HepG2 (cell line): ENCODE measurements at regions not wholly inside any gene's neighbourhood (a gene's known extent, or its start where the extent isn't known, plus 50 kb on each side); places are given as distances from the start of the nearest gene placed in this dataset.

Experiments used
- RXRB ChIP-seq: IDR thresholded peaks from 2 replicates; pipeline ENCODE4 v1.6.1; 2016; ENCODE audit warnings: borderline replicate concordance, missing genetic modification reagents, missing compliant biosample characterization
- THYN1 ChIP-seq: sonication (generic); formaldehyde crosslinking; IDR thresholded peaks from 2 replicates; pipeline ENCODE4 v1.8.1; 2023; ENCODE audit warnings: low read depth, mild to moderate bottlenecking, moderate library complexity, missing genetic modification reagents, borderline replicate concordance
- TF ChIP-seq, protein P1 (sequence below): sonication (generic); formaldehyde crosslinking; IDR thresholded peaks from 2 replicates; pipeline ENCODE4 v1.5.0; 2020; ENCODE audit warnings: mild to moderate bottlenecking, missing genetic modification reagents, borderline replicate concordance
- TF ChIP-seq, protein P2 (sequence below): sonication (generic); IDR thresholded peaks from 2 replicates; pipeline ENCODE4 v1.6.1; 2016; ENCODE audit warnings: low read depth, borderline replicate concordance
- TF ChIP-seq, protein P3 (sequence below): sonication (generic); formaldehyde crosslinking; IDR thresholded peaks from 2 replicates; pipeline ENCODE4 v1.5.1; 2020; ENCODE audit warnings: mild to moderate bottlenecking, missing genetic modification reagents, moderate library complexity

DNA sequence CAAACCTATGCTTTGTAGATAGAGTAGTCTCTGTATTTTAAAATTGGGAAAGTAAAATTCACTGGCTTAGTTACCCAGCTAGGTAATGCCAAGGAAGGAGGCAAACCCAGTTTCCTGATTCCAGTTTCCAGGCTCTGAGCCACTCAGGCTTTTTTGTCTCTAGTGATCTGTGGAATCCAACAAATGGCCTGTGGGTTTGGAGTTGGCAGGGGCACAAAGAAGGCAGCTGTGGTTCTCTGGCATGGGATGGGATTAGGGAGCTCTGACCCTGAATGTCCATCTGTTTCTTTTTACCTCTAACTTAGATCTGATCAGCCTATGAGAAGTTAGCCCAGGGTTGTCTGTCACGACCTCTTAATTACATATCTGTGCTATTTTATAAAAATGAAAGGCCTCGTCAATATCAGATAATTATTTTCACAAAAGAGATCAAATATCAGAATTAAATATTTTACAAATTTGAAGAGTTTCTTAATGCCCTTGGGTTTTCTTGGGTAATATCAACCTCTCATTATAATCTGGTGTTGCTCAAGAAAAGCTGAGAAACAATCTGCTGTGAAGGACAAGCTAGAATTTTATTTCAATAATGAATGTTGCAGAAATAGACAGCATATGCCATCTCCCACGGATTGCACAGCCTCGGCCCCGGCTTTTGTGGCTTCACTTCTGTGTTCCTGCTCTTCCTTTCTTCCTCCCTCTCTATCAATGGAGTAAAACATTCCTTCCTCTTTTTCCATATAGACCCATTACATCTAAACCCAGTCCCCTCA lies 63.7 kb upstream of the DAZL start (continued):
- TF ChIP-seq, protein P1, sequence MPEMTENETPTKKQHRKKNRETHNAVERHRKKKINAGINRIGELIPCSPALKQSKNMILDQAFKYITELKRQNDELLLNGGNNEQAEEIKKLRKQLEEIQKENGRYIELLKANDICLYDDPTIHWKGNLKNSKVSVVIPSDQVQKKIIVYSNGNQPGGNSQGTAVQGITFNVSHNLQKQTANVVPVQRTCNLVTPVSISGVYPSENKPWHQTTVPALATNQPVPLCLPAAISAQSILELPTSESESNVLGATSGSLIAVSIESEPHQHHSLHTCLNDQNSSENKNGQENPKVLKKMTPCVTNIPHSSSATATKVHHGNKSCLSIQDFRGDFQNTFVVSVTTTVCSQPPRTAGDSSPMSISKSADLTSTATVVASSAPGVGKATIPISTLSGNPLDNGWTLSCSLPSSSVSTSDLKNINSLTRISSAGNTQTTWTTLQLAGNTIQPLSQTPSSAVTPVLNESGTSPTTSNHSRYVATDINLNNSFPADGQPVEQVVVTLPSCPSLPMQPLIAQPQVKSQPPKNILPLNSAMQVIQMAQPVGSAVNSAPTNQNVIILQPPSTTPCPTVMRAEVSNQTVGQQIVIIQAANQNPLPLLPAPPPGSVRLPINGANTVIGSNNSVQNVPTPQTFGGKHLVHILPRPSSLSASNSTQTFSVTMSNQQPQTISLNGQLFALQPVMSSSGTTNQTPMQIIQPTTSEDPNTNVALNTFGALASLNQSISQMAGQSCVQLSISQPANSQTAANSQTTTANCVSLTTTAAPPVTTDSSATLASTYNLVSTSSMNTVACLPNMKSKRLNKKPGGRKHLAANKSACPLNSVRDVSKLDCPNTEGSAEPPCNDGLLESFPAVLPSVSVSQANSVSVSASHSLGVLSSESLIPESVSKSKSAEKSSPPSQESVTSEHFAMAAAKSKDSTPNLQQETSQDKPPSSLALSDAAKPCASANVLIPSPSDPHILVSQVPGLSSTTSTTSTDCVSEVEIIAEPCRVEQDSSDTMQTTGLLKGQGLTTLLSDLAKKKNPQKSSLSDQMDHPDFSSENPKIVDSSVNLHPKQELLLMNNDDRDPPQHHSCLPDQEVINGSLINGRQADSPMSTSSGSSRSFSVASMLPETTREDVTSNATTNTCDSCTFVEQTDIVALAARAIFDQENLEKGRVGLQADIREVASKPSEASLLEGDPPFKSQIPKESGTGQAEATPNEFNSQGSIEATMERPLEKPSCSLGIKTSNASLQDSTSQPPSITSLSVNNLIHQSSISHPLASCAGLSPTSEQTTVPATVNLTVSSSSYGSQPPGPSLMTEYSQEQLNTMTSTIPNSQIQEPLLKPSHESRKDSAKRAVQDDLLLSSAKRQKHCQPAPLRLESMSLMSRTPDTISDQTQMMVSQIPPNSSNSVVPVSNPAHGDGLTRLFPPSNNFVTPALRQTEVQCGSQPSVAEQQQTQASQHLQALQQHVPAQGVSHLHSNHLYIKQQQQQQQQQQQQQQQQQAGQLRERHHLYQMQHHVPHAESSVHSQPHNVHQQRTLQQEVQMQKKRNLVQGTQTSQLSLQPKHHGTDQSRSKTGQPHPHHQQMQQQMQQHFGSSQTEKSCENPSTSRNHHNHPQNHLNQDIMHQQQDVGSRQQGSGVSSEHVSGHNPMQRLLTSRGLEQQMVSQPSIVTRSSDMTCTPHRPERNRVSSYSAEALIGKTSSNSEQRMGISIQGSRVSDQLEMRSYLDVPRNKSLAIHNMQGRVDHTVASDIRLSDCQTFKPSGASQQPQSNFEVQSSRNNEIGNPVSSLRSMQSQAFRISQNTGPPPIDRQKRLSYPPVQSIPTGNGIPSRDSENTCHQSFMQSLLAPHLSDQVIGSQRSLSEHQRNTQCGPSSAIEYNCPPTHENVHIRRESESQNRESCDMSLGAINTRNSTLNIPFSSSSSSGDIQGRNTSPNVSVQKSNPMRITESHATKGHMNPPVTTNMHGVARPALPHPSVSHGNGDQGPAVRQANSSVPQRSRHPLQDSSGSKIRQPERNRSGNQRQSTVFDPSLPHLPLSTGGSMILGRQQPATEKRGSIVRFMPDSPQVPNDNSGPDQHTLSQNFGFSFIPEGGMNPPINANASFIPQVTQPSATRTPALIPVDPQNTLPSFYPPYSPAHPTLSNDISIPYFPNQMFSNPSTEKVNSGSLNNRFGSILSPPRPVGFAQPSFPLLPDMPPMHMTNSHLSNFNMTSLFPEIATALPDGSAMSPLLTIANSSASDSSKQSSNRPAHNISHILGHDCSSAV (CRISPR knock-in tag): no peak
- TF ChIP-seq THYN1 (CRISPR knock-in tag): no peak
- TF ChIP-seq, protein P2, sequence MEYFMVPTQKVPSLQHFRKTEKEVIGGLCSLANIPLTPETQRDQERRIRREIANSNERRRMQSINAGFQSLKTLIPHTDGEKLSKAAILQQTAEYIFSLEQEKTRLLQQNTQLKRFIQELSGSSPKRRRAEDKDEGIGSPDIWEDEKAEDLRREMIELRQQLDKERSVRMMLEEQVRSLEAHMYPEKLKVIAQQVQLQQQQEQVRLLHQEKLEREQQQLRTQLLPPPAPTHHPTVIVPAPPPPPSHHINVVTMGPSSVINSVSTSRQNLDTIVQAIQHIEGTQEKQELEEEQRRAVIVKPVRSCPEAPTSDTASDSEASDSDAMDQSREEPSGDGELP: no peak
- no peak for TF ChIP-seq RXRB (CRISPR knock-in tag)
- TF ChIP-seq, protein P3, sequence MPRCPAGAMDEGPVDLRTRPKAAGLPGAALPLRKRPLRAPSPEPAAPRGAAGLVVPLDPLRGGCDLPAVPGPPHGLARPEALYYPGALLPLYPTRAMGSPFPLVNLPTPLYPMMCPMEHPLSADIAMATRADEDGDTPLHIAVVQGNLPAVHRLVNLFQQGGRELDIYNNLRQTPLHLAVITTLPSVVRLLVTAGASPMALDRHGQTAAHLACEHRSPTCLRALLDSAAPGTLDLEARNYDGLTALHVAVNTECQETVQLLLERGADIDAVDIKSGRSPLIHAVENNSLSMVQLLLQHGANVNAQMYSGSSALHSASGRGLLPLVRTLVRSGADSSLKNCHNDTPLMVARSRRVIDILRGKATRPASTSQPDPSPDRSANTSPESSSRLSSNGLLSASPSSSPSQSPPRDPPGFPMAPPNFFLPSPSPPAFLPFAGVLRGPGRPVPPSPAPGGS: no peak
